ENCODE measurements at regions not wholly inside any gene's neighbourhood (a gene's known extent, or its start where the extent isn't known, plus 50 kb on each side); places are given as distances from the start of the nearest gene placed in this dataset.

- peaks cover 11% of the 10 kb centered on the region for H3K4me1 ChIP-seq
- no peaks in the 10 kb centered on the region for H3K27me3 ChIP-seq (ENCODE audit: low read depth)
- no peaks in the 10 kb centered on the region for H3K9me3 ChIP-seq
- no peak overlapping the region for H3K4me3 ChIP-seq
- no peak for DNase-seq (ENCODE audit: low spot score in 2 of 2)
- in situ Hi-C loops (cut with MboI; ENCODE audit: low sequenced_read_pairs) = no loop called here
- H3K36me3 ChIP-seq (replicated peaks) = no peaks in the 10 kb centered on the region
Observed at GRCh38 chr7:25565002-25565401, 336.7 kb upstream of the NPVF start.

GRCh38 chr7:25565949-25566348 lies 337.7 kb upstream of the NPVF start:
- H3K4me1 ChIP-seq = peaks cover 11% of the 10 kb centered on the region
- DNase-seq (ENCODE audit: low spot score in 2 of 2) = peak; percentile 56 to 70
- no peaks in the 10 kb centered on the region for H3K36me3 ChIP-seq (replicated peaks)
- H3K4me3 ChIP-seq = no peak overlapping the region
- in situ Hi-C loops (cut with MboI; ENCODE audit: low sequenced_read_pairs) = no loop called here
- H3K27me3 ChIP-seq (ENCODE audit: low read depth) = no peaks in the 10 kb centered on the region
- H3K9me3 ChIP-seq = no peaks in the 10 kb centered on the region

- no peak for DNase-seq (ENCODE audit: low spot score in 2 of 2)
- Histone ChIP-seq H3K9me3 (no peaks in the 10 kb centered on the region), H3K4me1 (peaks cover 9% of the 10 kb centered on the region), H3K4me3 (no peak overlapping the region), H3K27me3 (ENCODE audit: low read depth) (peaks cover 2% of the 10 kb centered on the region), H3K36me3 (replicated peaks) (no peaks in the 10 kb centered on the region)
- in situ Hi-C loops (cut with MboI; ENCODE audit: low sequenced_read_pairs) = no loop called here
Observed at GRCh38 chr7:25567430-25567829, 339.1 kb upstream of the NPVF start.

GRCh38 chr7:25569765-25570164 lies 341.5 kb upstream of the NPVF start:
- Histone ChIP-seq H3K4me3 (no peak overlapping the region), H3K27me3 (ENCODE audit: low read depth) (peaks cover 18% of the 10 kb centered on the region), H3K9me3 (no peaks in the 10 kb centered on the region), H3K36me3 (replicated peaks) (no peaks in the 10 kb centered on the region), H3K4me1 (no peaks in the 10 kb centered on the region; the same call in 1 of the 2 replicates)
- in situ Hi-C loops (cut with MboI; ENCODE audit: low sequenced_read_pairs) = no loop called here
- DNase-seq (ENCODE audit: low spot score in 2 of 2) = no peak

- in situ Hi-C loops (cut with MboI; ENCODE audit: low sequenced_read_pairs) = no loop called here
- H3K9me3 ChIP-seq = no peaks in the 10 kb centered on the region
- no peak overlapping the region for H3K4me3 ChIP-seq
- DNase-seq (ENCODE audit: low spot score in 2 of 2) = no peak
- peaks cover 28% of the 10 kb centered on the region for H3K27me3 ChIP-seq (ENCODE audit: low read depth)
- H3K4me1 ChIP-seq = no peaks in the 10 kb centered on the region; the same call in 1 of the 2 replicates
- no peaks in the 10 kb centered on the region for H3K36me3 ChIP-seq (replicated peaks)
Observed at GRCh38 chr7:25572423-25572822, 344.1 kb upstream of the NPVF start.

GRCh38 chr7:25574828-25575227 lies 346.5 kb upstream of the NPVF start:
- no peak for DNase-seq (ENCODE audit: low spot score in 2 of 2)
- in situ Hi-C loops (cut with MboI; ENCODE audit: low sequenced_read_pairs) = no loop called here
- H3K27me3 ChIP-seq (ENCODE audit: low read depth) = peaks cover 33% of the 10 kb centered on the region
- H3K36me3 ChIP-seq (replicated peaks) = no peaks in the 10 kb centered on the region
- H3K4me1 ChIP-seq = peaks cover 1% of the 10 kb centered on the region; the same call in 1 of the 2 replicates
- no peak overlapping the region for H3K4me3 ChIP-seq
- no peaks in the 10 kb centered on the region for H3K9me3 ChIP-seq

GRCh38 chr7:25575634-25576033 lies 347.3 kb upstream of the NPVF start:
- in situ Hi-C loops (cut with MboI; ENCODE audit: low sequenced_read_pairs) = no loop called here

GRCh38 chr7:25578991-25579777 lies 350.9 kb upstream of the NPVF start:
- DNase-seq (ENCODE audit: low spot score in 2 of 2) = no peak
- no peak overlapping the region for H3K4me3 ChIP-seq
- peaks cover 11% of the 10 kb centered on the region for H3K4me1 ChIP-seq
- H3K27me3 ChIP-seq (ENCODE audit: low read depth) = peaks cover 35% of the 10 kb centered on the region
- in situ Hi-C loops (cut with MboI; ENCODE audit: low sequenced_read_pairs) = no loop called here
- no peaks in the 10 kb centered on the region for H3K9me3 ChIP-seq
- H3K36me3 ChIP-seq (replicated peaks) = no peaks in the 10 kb centered on the region

More at GRCh38 chr7:25575634-25576033, 347.3 kb upstream of the NPVF start:
- H3K27me3 ChIP-seq (ENCODE audit: low read depth) = peaks cover 33% of the 10 kb centered on the region
- H3K9me3 ChIP-seq = no peaks in the 10 kb centered on the region
- DNase-seq (ENCODE audit: low spot score in 2 of 2) = no peak
- no peaks in the 10 kb centered on the region for H3K36me3 ChIP-seq (replicated peaks)
- peaks cover 9% of the 10 kb centered on the region for H3K4me1 ChIP-seq
- H3K4me3 ChIP-seq = no peak overlapping the region

GRCh38 chr7:25579778-25580075 lies 351.4 kb upstream of the NPVF start:
- Histone ChIP-seq H3K9me3 (no peaks in the 10 kb centered on the region), H3K4me3 (no peak overlapping the region), H3K36me3 (replicated peaks) (no peaks in the 10 kb centered on the region), H3K4me1 (peaks cover 11% of the 10 kb centered on the region), H3K27me3 (ENCODE audit: low read depth) (peaks cover 35% of the 10 kb centered on the region)
- DNase-seq (ENCODE audit: low spot score in 2 of 2) = peak in 1 of 2 experiments; percentile 15
- in situ Hi-C loops (cut with MboI; ENCODE audit: low sequenced_read_pairs) = no loop called here

- H3K4me1 ChIP-seq = peaks cover 11% of the 10 kb centered on the region
- no peaks in the 10 kb centered on the region for H3K36me3 ChIP-seq (replicated peaks)
- H3K9me3 ChIP-seq = no peaks in the 10 kb centered on the region
- DNase-seq (ENCODE audit: low spot score in 2 of 2) = peak in 1 of 2 experiments; percentile 80
- peaks cover 37% of the 10 kb centered on the region for H3K27me3 ChIP-seq (ENCODE audit: low read depth)
- H3K4me3 ChIP-seq = no peak overlapping the region
- in situ Hi-C loops (cut with MboI; ENCODE audit: low sequenced_read_pairs) = no loop called here
Observed at GRCh38 chr7:25580141-25580540, 351.9 kb upstream of the NPVF start.

- no peaks in the 10 kb centered on the region for H3K9me3 ChIP-seq
- H3K4me1 ChIP-seq = peaks cover 11% of the 10 kb centered on the region
- H3K36me3 ChIP-seq (replicated peaks) = no peaks in the 10 kb centered on the region
- H3K27me3 ChIP-seq (ENCODE audit: low read depth) = peaks cover 41% of the 10 kb centered on the region
- in situ Hi-C loops (cut with MboI; ENCODE audit: low sequenced_read_pairs) = no loop called here
- no peak overlapping the region for H3K4me3 ChIP-seq
- no peak for DNase-seq (ENCODE audit: low spot score in 2 of 2)
Observed at GRCh38 chr7:25583621-25584020, 355.3 kb upstream of the NPVF start.

- H3K36me3 ChIP-seq (replicated peaks) = no peaks in the 10 kb centered on the region
- in situ Hi-C loops (cut with MboI; ENCODE audit: low sequenced_read_pairs) = no loop called here
- H3K4me1 ChIP-seq = peaks cover 11% of the 10 kb centered on the region
- H3K9me3 ChIP-seq = no peaks in the 10 kb centered on the region
- no peak for DNase-seq (ENCODE audit: low spot score in 2 of 2)
- H3K27me3 ChIP-seq (ENCODE audit: low read depth) = peaks cover 41% of the 10 kb centered on the region
- no peak overlapping the region for H3K4me3 ChIP-seq
Observed at GRCh38 chr7:25584112-25584938, 356.0 kb upstream of the NPVF start.

- Histone ChIP-seq H3K9me3 (no peaks in the 10 kb centered on the region), H3K4me3 (no peak overlapping the region), H3K4me1 (no peaks in the 10 kb centered on the region), H3K36me3 (replicated peaks) (no peaks in the 10 kb centered on the region), H3K27me3 (ENCODE audit: low read depth) (peaks cover 58% of the 10 kb centered on the region)
- in situ Hi-C loops (cut with MboI; ENCODE audit: low sequenced_read_pairs) = no loop called here
- no peak for DNase-seq (ENCODE audit: low spot score in 2 of 2)
Observed at GRCh38 chr7:25586513-25586912, 358.2 kb upstream of the NPVF start.

GRCh38 chr7:25594122-25594521 lies 365.8 kb upstream of the NPVF start:
- Histone ChIP-seq H3K27me3 (ENCODE audit: low read depth) (peaks cover 35% of the 10 kb centered on the region), H3K36me3 (replicated peaks) (no peaks in the 10 kb centered on the region), H3K9me3 (no peaks in the 10 kb centered on the region), H3K4me3 (no peak overlapping the region), H3K4me1 (peaks cover 4% of the 10 kb centered on the region; the same call in 1 of the 2 replicates)
- no peak for DNase-seq (ENCODE audit: low spot score in 2 of 2)
- in situ Hi-C loops (cut with MboI; ENCODE audit: low sequenced_read_pairs) = no loop called here

Data from HAP-1 (cell line).